ENCODE measurements at regions not wholly inside any gene's neighbourhood (a gene's known extent, or its start where the extent isn't known, plus 50 kb on each side); places are given as distances from the start of the nearest gene placed in this dataset.

DNA sequence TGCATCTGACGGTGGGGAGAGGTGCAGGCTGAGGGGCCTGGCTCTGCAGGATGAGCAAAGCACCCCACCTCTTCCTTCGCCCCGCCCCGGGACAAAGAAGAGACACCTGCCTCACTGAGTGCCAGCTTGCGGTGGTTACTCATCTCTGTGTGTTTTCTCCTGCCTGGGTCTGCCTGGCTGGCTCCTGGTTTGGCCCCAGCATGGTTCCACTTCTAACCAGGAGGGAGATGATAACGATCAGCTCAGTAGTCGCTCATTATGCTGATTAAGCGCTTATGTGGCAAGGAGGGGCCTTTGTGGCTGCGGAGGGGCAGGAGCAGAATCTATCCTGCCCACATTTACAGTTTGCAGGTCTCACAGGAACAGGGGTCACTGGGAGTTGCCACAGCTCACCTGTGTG is 68.7 kb upstream of the EDAR start:
- TF ChIP-seq POLR2AphosphoS5 (IDR thresholded peaks at IDR 0.05; ENCODE audit: low read depth, low read length) (no peak), POLR2A (IDR thresholded peaks at IDR 0.05; ENCODE audit: low read depth, low read length) (no peak), TAF1 (IDR thresholded peaks at IDR 0.05; ENCODE audit: borderline replicate concordance, low read depth, low read length) (no peak)

All from GM12892 (cell line).